GM23338 (cell line): ENCODE measurements at regions not wholly inside any gene's neighbourhood (a gene's known extent, or its start where the extent isn't known, plus 50 kb on each side); places are given as distances from the start of the nearest gene placed in this dataset.
"Not testable (repeated sequence)": the region's sequence is repeated elsewhere in the genome, so short reads cannot be mapped to it uniquely, and the experiment has no call there.

ENCODE experiments used
- ATAC-seq: fragments of 200-7000 bp; cut with Tn5 transposase; 3 replicates; pipeline ENCODE4 v1.9.1; 2020
- DNase-seq: peaks from one replicate; pipeline ENCODE4 v3.0.0-alpha.2; 2015; ENCODE audit warnings: low spot score
- H2AFZ ChIP-seq: fragments of 200-600 bp; sonication (generic); 2 replicates; pipeline ENCODE4 v1.8.0; 2016; ENCODE audit warnings: antibody characterized with exemption, mild to moderate bottlenecking, moderate library complexity
- H3F3A ChIP-seq: fragments of 200-600 bp; sonication (generic); replicated peaks from 2 replicates; pipeline ENCODE4 v1.8.0; 2017; ENCODE audit warnings: antibody characterized with exemption, mixed run types, low read depth
- H3K27ac ChIP-seq: fragments of 200-600 bp; sonication (generic); 2 replicates; pipeline ENCODE4 v1.6.1; 2016; ENCODE audit warnings: low read depth
- H3K27me3 ChIP-seq: fragments of 200-600 bp; sonication (generic); 2 replicates; pipeline ENCODE4 v1.8.0; 2016; ENCODE audit warnings: mild to moderate bottlenecking, mixed run types, moderate library complexity; ENCODE audit not compliant: insufficient read depth
- H3K36me3 ChIP-seq: fragments of 200-600 bp; sonication (generic); 2 replicates; pipeline ENCODE4 v1.8.0; 2016; ENCODE audit warnings: mild to moderate bottlenecking; ENCODE audit not compliant: insufficient read depth
- H3K4me1 ChIP-seq: fragments of 200-600 bp; sonication (generic); 2 replicates; pipeline ENCODE4 v1.8.0; 2016; ENCODE audit warnings: mild to moderate bottlenecking, moderate library complexity; ENCODE audit not compliant: insufficient read depth
- H3K4me2 ChIP-seq: fragments of 200-600 bp; sonication (generic); 2 replicates; pipeline ENCODE4 v1.7.1; 2017; ENCODE audit warnings: mixed run types
- H3K4me3 ChIP-seq: fragments of 200-600 bp; sonication (generic); 2 replicates; pipeline ENCODE4 v1.6.1; 2016; ENCODE audit warnings: mixed run types
- H3K79me2 ChIP-seq: fragments of 200-600 bp; sonication (generic); replicated peaks from 2 replicates; pipeline ENCODE4 v1.8.0; 2017; ENCODE audit warnings: mild to moderate bottlenecking; ENCODE audit not compliant: insufficient read depth
- H3K9me2 ChIP-seq: fragments of 200-600 bp; sonication (generic); 2 replicates; pipeline ENCODE4 v1.8.0; 2017; ENCODE audit not compliant: insufficient read depth
- H4K20me1 ChIP-seq: fragments of 200-600 bp; sonication (generic); replicated peaks from 2 replicates; pipeline ENCODE4 v1.8.0; 2017; ENCODE audit warnings: mild to moderate bottlenecking; ENCODE audit not compliant: insufficient read depth
- H3K27ac Mint-ChIP-seq: 2 replicates; pipeline ENCODE4 v1.8.0; 2020; ENCODE audit warnings: inconsistent platforms, mild to moderate bottlenecking, moderate library complexity, mixed read lengths
- H3K27me3 Mint-ChIP-seq: 3 replicates; pipeline ENCODE4 v1.8.0; 2022; ENCODE audit warnings: low read depth, mild to moderate bottlenecking, moderate library complexity, mixed read lengths, inconsistent platforms; ENCODE audit not compliant: insufficient read depth, poor library complexity
- H3K36me3 Mint-ChIP-seq: 3 replicates; pipeline ENCODE4 v1.8.0; 2021; ENCODE audit warnings: low read depth, mild to moderate bottlenecking, inconsistent platforms, moderate library complexity, mixed read lengths
- H3K4me1 Mint-ChIP-seq: 3 replicates; pipeline ENCODE4 v1.8.0; 2020; ENCODE audit warnings: mild to moderate bottlenecking, inconsistent platforms, mixed read lengths
- H3K4me3 Mint-ChIP-seq: 3 replicates; pipeline ENCODE4 v1.8.0; 2021; ENCODE audit warnings: moderate library complexity, mild to moderate bottlenecking, inconsistent platforms, mixed read lengths
- H3K9me3 Mint-ChIP-seq: 3 replicates; pipeline ENCODE4 v1.8.0; 2020; ENCODE audit warnings: moderate library complexity, mild to moderate bottlenecking, inconsistent platforms, mixed read lengths
- CREB1 ChIP-seq: fragments of 250-450 bp; sonication (Bioruptor Pico); IDR thresholded peaks from 2 replicates; pipeline ENCODE4 v1.5.0; 2020; ENCODE audit warnings: low read depth, mild to moderate bottlenecking, moderate library complexity
- ETS1 ChIP-seq: IDR thresholded peaks from 2 replicates; pipeline ENCODE4 v1.6.1; 2016; ENCODE audit warnings: antibody characterized with exemption
- EZH2phosphoT487 ChIP-seq: fragments of 200-600 bp; sonication (generic); IDR thresholded peaks from one replicate; pipeline ENCODE4 v1.8.1; 2018; ENCODE audit warnings: antibody characterized with exemption; ENCODE audit not compliant: unreplicated experiment
- JUNB ChIP-seq: IDR thresholded peaks from one replicate; pipeline ENCODE4 v1.6.1; 2016; ENCODE audit warnings: antibody characterized with exemption; ENCODE audit not compliant: unreplicated experiment
- NANOG ChIP-seq: IDR thresholded peaks from 2 replicates; pipeline ENCODE4 v1.6.1; 2016; ENCODE audit warnings: antibody characterized with exemption, borderline replicate concordance
- STAT1 ChIP-seq: IDR thresholded peaks from one replicate; pipeline ENCODE4 v1.6.1; 2016; ENCODE audit warnings: antibody characterized with exemption; ENCODE audit not compliant: unreplicated experiment
- ZNF114 ChIP-seq: fragments of 250-450 bp; sonication (Bioruptor Pico); IDR thresholded peaks from 2 replicates; pipeline ENCODE4 v1.5.0; 2020; ENCODE audit warnings: mild to moderate bottlenecking, moderate library complexity
- ZNF331 ChIP-seq: fragments of 250-450 bp; sonication (Bioruptor Pico); IDR thresholded peaks from 2 replicates; pipeline ENCODE4 v1.5.0; 2020; ENCODE audit warnings: low read depth, mild to moderate bottlenecking, moderate library complexity
- ZNF462 ChIP-seq: fragments of 250-450 bp; sonication (Bioruptor Pico); IDR thresholded peaks from 2 replicates; pipeline ENCODE4 v1.5.0; 2020; ENCODE audit warnings: mild to moderate bottlenecking, moderate library complexity

GRCh38 chr2:82182270-82182669, 1877.7 kb upstream of the LRRTM1 start (continued):
- TF ChIP-seq ZNF462 (no peak), STAT1 (no peak), EZH2phosphoT487 (no peak), ZNF114 (CRISPR knock-in tag) (no peak), JUNB (no peak), CREB1 (CRISPR knock-in tag) (no peak)

GRCh38 chr2:82175210-82175609, 1870.7 kb upstream of the LRRTM1 start:
- not testable (repeated sequence) for H3K4me3 ChIP-seq, H3K9me2 ChIP-seq, H3K36me3 Mint-ChIP-seq, DNase-seq, H3K79me2 ChIP-seq, H3K4me2 ChIP-seq, H3K27me3 Mint-ChIP-seq, H3K27ac ChIP-seq, H3F3A ChIP-seq, H3K27ac Mint-ChIP-seq, H3K9me3 Mint-ChIP-seq, H2AFZ ChIP-seq, H4K20me1 ChIP-seq, H3K27me3 ChIP-seq, H3K4me1 Mint-ChIP-seq, H3K4me1 ChIP-seq, ATAC-seq, H3K4me3 Mint-ChIP-seq, H3K36me3 ChIP-seq

- ATAC-seq: no peak
- TF ChIP-seq ZNF331 (CRISPR knock-in tag): no peak
- TF ChIP-seq ETS1: no peak
- TF ChIP-seq NANOG: no peak
Observed at GRCh38 chr2:82172483-82172882, 1867.9 kb upstream of the LRRTM1 start.

More at GRCh38 chr2:82172483-82172882, 1867.9 kb upstream of the LRRTM1 start:
- no peak for DNase-seq
- H4K20me1 ChIP-seq: no peaks in the 10 kb centered on the region
- H3K9me2 ChIP-seq: no peaks in the 10 kb centered on the region
- no peaks in the 10 kb centered on the region for H3K36me3 Mint-ChIP-seq
- H3K36me3 ChIP-seq: no peaks in the 10 kb centered on the region
- no peak overlapping the region for H3K4me3 ChIP-seq
- H3K79me2 ChIP-seq: no peaks in the 10 kb centered on the region
- H3K4me1 Mint-ChIP-seq: no peaks in the 10 kb centered on the region
- H3K4me3 Mint-ChIP-seq: no peak overlapping the region
- no peaks in the 10 kb centered on the region for H3K9me3 Mint-ChIP-seq
- no peak overlapping the region for H3K27ac Mint-ChIP-seq
- no peak overlapping the region for H3K27ac ChIP-seq
- H2AFZ ChIP-seq: no peak overlapping the region
- H3F3A ChIP-seq: no peaks in the 10 kb centered on the region
- H3K27me3 Mint-ChIP-seq: peaks cover 2% of the 10 kb centered on the region
- no peaks in the 10 kb centered on the region for H3K4me1 ChIP-seq
- no peaks in the 10 kb centered on the region for H3K27me3 ChIP-seq
- no peak overlapping the region for H3K4me2 ChIP-seq
